Stimulated activated CD4-positive, alpha-beta T cell treated with anti-CD3 and anti-CD28 coated beads, Interleukin-12 subunit alpha, Interleukin-12 subunit beta, amount 100 ng/mL, for 24 hours (primary cell): ENCODE measurements at regions not wholly inside any gene's neighbourhood (a gene's known extent, or its start where the extent isn't known, plus 50 kb on each side); places are given as distances from the start of the nearest gene placed in this dataset.

ENCODE experiments used
- DNase-seq, 2 experiments: peaks; one replicate each; pipeline ENCODE4 v3.0.0-alpha.2; 2020; ENCODE audit warnings: low read depth in 2 of 2

DNA sequence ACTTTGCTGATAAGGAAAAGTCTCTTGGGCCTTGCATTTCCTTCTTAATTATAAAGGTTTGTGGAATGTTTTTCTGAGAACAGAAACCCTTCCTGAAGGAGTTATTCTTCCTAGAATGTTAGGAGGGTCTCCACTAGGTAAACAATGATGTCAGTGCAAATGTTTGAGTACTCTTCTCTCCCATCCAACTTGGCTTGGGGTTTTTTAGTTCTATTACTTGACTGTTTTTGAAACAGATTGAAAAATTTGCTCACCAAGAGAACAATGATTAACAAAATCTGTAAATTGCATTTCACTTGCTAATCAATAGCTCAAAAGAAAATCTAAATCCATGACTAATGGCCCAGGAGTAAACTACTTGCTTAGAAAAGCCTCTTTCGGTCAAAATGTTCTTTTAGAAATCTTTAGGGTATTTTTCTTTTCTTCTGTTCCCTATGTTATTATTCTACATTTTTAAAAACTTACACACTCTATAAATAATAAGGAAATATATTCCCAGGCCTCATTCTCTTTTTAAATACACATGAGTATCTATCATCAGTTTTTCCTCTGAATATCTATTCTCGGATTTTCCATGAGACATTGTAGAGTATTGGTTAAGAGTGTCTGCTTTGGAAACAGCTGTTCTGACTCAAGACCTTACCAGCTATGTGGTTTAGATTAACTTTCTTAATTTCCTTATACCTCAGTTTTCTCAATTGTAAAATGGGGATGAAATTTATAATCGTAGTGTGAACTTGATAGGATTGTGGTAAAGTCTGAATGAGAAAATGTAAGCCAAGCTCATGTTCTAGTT, 234.2 kb upstream of the CITED2 start:
- DNase-seq, result no peak

DNA sequence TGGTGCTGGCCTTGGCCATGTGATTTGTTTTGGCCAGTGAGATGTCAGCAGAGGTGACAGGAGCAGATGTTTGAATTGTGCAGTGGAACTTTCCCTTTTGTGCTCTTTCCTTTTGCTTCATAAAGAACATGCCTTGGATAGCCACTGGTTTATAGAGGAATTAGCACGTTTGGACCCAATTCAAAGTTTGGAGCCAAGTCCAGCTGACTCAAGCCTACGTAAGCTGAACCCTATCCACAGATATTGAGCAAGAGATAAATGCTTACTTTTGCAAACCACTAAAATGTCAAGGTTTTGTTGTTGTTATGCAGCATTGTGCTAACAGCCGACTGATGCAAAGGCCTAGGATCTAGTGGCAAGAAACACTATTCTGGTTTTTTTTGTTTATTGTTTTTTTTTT, 230.9 kb upstream of the CITED2 start:
- DNase-seq, result no peak

DNA sequence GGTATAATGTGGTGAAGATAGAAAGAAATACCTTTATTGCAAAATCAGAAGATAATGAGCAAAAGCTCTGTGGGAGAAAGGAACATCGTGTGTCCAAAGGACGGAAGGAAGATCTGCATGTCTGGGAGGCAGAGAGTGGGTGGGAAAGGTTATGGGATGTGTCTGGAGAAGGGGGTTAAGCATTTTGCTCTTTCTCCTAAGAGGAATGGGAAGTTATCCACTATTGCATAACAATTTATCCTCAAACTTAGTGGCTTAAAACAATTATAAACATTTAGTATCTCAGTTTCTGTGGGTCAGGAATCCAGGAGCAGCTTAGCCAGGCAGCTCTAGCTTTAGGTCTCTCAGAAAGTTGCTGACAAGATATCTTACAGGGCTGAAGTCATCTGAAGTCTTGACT, 229.1 kb upstream of the CITED2 start:
- DNase-seq, result no peak

DNA sequence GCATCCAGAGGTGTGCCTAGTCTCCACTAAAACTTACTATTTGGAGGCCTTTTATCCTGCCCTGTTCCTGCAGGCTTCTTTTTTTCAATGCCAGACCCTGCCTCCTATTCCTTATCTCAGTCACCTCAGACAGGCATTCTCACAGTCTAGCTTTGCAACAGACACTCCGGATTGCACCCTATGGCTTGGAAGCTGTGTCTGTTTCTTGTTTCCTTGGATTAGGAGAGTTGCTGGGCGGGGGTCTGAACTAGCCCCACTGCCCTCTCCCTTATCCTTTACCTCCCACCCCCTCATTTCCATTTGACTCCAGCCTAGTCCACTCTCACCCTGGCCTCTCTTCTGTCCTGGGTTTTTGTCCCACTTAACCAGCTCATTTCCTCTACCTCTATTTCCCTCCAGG, 228.1 kb upstream of the CITED2 start:
- no peak for DNase-seq

DNA sequence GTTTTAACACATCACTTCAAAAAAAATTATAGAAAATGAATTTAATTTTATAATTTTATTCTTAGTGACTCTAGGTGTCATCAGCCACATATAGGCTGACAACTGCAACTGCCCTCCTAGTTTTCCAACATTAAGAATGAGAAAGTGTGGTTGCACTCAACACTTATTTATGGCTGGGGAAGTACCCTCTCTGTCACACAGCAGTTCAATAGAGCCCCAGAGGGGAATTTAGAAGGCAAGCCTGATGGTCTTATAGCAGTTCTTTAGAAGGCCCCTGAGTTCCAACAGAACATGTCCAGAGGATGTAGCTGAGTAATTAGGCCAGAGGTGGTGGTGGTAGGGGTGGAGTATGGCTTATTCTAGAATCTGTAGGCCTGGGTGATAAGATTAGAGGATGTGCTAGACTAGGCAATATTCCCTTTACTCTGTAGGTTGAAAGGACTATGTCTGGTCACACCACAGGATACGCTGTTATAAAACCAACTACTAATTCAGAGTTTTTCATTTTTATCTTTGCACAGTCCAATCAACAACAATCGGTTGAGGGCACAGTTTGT, 226.5 kb upstream of the CITED2 start:
- DNase-seq, result no peak

DNA sequence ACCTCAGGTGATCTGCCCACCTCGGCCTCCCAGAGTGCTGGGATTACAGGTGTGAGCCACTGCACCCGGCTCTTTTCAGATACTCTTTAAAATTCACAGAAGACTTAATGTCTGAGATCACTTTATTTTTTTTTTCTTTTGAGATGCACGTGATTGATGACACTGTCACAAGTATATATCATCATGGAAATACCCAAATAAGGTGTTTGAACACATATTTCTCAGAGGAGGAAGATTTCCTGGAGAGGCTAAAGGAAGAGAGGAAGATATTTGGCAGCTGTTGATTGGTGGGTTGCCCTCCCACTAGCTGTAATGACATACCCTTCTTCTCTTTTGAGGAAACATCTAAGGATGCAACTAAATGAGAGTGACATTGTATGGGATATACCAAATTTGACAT, 225.9 kb upstream of the CITED2 start:
- DNase-seq, result no peak

DNA sequence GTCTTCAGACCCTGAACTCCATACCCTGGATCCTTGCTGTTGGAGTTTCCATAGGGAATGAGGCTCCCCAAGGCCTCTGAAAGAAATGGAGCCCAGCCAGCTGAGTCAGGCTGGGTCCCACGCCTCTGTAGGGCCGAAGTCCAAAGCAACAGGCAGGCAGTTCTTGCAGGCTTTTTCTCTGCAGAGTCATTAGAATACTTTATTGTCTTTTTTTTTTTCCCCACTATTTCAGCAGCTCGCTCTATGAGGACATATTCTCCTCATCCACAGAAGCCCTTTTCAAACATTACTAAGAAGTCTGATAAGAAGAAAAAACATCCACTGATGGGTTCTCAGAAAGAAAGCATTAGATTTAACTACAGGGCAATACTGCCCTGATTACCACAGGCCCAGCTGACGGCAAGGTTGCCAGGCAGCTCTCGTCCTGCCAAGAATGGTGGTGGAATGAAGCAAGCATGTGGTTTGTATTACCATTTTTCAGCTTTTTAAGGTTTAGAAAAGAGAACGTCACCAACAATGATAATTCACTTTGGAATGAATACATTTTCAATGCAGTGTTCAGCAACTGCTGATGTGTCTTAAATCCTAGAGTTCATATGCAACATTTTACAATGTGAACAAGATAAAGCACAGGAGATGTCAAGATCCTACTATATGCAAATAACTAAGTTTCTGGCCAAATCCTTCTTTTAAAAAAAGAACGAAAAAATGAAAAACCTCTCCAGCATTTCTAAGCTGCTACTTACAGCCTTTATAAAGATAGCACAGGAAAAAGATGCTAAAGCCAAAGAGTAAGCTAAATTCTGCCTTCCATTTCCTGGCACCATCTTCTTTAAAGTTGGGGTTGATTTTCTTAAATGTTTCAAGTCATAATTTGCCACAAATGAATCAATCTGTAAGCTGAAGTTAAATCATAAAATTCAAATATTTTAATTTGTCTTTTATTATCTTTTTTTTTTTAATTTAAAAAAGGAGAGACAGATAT, 223.6 kb upstream of the CITED2 start:
- no peak for DNase-seq

DNA sequence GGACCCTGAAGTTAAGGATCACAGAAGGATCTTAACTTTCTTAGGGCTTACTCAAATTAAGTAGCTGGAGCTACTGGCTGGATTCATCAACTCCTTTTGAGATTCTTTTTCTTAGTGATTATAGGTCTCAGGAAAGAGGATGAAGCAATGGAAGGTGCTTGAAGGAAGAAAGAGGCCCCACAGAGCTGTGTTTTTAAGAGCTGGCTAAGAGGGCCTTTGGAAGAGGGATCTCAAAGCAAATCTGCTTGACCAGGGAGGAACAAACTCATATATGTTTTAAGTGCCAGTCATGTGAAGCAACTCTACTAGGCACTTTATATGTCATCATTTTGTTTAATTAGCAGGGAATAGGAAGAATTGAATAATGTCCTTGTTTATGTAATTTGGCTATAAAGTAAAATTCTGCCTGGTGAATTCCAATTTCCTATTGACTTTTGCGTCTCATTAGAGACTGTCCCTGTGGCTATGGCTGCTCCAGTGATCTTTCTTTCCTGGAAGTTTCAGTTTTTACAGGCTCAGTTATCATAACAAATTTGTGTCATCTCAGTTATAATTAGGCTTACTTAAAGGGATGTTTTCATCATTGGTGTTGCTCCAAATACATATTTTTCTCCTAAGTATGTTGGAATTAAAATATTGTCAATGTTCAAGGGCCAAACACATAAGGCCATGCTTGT, 222.8 kb upstream of the CITED2 start:
- no peak for DNase-seq

DNA sequence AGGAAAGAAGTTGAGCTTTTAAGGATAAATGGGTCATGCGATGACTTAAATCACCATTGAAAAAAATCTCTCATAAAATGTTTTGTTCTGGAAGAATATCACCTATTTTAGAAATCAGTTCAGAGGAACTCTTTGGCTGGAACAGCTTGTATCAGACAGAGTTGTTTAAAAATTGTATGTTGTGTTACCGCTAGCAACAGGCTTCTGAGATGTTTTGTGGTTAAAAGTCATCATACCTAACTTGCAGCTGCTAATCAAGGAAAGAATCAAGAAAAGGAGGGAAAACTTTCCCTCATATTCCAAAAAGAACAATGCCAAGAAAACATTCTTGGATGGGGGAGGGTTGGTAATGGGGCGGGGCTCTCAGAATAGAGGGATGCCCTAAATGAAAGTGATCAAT, 220.7 kb upstream of the CITED2 start:
- DNase-seq, result no peak

DNA sequence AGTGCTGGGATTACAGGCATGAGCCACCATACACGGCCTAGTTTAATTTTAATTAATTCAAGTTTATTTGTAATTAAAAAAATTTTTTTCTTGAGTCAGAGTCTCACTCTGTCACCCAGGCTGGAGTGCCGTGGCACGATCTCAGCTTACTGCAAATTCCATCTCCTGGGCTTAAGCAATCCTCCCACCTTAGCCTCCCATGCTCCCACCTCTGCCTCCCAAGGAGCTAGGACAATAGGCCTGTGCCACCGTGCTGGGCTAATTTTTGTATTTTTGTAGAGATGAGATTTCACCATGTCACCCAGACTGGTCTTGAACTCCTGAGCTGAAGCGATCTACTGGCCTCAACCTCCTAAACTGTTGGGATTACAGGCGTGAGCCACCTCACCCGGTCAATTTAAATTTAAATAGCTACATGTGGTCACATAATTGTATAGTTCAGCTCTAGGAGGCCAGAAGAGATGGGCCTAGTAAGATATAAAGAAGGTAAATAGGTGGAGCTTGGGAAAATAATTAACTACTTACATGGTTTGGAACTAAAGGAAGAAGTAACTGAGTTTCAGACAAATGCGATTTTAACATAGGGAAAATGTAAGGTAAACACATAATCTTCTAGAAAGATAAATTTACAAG, 220.0 kb upstream of the CITED2 start:
- no peak for DNase-seq

DNA sequence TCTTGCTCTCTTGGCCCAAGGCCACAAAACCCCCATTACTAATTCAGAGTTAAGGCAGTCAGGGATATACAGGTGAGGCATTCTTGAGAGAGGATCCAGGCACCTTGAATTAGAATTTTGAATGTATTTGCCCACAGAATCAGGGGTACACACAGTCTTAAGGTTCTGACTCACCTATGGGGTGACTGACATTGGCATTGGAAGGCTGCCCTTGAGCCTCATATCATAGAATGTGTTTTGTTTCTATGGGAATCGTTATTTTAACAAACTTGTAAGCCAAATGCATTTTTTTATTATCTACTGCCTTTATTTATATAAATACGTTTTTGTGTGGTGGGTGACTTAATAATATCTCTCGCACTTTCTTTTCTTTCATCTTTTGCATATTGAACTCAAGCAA, 218.6 kb upstream of the CITED2 start:
- DNase-seq, result no peak

DNA sequence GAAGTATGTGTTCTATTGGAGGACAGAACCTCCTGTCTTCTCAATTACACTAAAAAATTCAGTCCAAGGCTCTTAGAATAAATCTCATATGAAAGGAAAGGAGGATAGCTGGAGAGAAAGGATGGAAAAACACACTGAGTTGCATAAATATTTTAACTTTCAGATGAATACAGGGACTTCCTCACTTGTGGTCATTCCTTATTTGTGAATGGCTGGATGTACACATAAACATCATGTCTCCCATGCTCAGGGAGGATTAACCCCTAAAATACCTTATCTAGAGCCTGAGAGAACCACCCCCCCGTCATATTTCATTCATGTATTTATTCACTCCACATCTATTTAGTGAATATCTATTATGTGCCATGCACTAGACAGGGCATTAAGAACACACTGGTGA, 217.6 kb upstream of the CITED2 start:
- DNase-seq, result no peak

DNA sequence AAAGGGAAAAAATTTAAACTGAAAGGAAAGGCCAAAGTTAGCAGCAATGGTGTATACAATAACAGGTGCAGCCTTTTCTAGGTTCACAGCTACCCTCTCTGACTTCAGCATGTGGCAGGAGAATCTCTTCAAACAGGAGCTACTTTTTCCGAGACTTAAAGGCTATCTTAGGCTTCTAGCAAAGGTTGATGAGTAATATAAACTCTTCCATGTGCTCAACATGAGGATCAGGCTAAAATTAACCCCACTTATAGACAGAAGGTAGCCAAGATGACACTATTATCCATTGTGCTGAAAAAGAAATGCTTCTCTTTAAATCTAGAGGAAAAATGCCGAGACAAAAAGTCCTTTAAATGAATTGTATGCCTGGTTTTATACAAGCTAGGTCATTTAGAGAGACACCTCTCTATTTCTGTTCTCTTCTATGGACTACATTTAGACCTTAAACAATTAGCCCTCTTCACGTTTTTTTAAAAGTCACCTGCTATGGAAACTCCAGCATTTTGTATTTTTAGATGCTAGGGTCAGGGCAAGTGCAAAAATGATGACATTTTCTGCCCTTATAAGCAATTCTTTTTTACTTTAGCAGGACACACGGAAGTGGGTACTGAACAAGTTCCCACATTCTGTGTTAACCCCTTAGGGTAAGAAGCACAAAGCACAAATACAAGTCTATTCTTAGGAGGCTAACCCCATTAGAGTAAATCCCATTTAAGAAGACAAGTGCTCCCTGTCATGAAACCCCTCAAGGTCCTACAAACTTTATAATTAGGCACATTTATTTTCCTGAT, 216.8 kb upstream of the CITED2 start:
- DNase-seq, result no peak

DNA sequence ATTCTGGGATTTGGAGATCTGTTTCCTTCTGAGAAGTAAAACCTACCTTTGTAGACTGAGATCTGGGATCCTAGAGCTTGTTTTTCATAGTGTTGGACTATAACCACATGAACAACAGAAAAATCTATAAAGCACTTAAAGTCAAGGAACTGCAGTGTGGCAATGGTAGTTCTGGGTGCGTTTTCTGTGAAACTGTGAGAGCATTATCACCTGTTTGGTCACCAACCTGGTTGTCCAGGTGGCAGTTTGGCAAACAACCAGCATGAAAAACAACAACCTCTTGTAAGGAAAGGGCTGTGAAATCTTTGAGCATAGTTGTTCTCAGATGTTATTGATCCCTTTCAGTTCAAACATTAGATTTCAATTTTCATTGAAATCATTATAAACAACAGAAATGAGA, 215.8 kb upstream of the CITED2 start:
- DNase-seq, result no peak

DNA sequence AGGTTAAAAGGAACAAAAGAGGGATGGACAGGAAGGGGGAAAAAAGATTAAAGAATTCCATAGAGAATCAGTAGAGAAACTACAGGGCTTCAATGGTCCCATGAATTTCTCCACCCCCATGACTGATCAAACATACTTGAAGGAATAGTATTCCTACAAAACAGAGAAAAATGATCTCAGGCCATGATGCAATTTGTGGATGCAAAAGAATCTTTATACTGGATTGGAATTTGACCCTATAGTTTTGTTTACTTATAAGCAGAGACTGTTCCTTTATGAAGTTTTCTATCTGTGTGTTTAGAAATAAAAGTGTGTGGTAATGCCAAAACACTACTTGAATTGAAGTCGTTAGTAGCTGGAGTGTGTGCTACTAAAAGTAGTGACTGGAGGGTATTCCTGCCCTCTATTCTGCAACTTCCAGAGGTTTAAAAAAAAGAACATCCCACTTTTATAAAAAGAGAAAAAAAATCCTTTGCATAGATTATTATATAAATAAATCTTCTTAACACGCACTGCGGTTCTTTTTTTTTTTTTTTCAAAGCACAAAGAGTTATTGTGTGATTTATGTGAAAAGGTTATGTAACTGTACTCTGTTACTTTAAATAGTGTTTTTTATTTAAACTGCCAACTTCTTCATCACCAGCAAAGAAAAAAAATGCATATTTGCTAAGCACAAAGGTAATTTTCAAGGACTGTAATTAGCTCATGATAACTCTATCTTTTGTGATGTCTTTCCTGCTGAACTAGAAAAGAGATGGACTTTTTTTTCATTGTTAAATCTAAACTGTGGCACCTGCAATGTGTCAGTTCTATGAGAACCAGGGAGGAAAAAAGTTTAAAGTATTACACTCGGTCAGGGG, 214.5 kb upstream of the CITED2 start:
- no peak for DNase-seq

DNA sequence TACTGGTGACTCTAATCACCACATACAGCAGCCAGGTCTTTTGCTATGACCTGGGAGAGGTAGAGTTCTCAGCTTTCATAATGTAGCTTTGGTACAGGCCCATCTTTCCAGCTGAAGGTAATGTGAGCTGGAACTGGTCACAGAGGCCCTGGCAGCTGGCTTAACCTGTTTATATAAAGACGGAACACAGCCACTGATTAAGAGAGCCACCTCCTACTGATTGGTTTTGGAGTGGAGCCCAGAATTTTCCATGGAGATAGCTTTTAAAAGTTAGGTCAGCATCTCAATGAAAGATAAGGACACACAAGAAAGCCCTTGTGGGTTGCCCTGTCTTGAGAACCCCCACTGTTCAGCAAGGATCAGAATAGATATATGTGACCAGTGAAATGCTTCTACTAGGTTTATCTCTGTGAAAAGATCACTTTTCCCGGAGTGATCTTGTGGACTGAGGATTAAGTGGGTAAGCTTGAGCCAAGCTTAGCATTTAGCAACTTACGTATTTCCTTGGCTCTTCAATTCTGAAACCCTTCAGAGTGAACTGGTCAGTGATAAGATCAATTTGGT, 213.7 kb upstream of the CITED2 start:
- DNase-seq, result no peak

DNA sequence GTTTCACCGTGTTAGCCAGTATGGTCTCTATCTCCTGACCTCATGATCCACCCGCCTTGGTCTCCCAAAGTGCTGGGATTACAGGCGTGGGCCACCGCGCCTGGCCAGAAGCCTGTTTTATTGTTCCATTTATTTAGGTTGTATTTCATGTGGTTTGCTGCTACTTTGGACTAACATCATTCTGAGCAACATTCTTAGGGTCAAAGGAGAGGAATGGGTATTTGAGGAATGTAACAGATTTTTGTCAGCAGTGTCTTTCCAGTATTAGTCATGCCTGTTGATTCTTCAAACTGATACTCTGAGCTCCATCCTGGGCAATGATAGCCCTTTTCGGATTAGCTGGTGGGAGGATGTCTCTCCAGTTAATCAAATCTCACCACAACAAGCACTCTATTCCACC, 213.0 kb upstream of the CITED2 start:
- DNase-seq, result no peak

DNA sequence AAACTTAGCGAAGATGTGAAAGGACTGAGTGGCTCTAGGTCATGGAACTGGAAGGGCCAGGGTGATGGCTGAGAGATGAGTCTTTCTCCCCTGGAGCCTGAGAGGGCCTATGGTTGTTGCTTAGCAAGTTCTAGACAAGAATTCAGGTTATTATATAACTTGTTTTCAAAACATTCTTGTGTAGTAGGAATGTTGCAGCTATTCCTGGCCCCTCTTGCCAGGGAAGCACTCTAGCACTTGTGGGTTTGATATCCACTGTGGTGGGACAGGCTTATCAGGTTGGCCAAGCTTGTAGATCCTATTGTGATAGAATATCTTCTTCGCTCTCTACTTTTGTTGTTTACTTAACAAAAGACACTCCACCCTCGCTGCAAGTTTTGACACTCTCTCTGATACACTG, 211.8 kb upstream of the CITED2 start:
- DNase-seq, result no peak

DNA sequence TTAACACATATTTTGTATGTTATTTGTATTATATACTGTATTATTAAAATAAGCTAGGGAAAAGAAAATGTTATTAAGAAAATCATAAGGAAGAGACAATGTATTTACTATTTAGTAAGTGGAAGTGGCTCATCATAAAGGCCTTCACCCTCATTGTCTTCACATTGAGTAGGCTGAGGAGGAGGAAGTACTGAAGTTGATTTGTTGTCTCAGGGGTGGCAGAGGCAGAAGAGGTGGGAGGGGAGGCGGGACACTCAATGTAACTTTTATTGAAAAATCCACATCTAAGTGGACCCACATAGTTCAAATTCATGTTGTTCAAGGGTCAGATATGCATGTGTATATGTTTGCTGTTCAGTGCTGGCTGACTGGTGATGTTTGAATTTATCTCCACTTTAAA, 210.2 kb upstream of the CITED2 start:
- no peak for DNase-seq

DNA sequence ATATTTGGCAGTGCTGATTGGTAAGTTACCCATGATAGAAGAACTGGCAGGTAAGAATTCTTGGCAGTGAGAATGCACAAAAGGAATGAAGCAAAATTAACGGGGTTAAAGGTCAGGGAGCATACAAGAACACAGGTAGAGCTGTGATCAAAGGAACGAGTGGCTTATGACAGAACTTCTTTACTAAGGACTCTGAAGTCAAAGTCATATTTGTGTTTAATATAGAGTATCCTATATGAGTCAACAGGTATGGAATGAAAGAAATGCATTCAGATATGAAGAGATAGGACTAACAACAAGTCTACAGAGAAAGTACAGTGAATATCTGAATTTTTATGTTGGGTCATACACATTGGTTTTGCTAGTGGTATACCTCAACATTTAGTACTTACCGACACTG, 209.0 kb upstream of the CITED2 start:
- no peak for DNase-seq
